SK-N-MC (cell line): ENCODE measurements at regions not wholly inside any gene's neighbourhood (a gene's known extent, or its start where the extent isn't known, plus 50 kb on each side); places are given as distances from the start of the nearest gene placed in this dataset.

Source experiments
- EZH2 ChIP-seq: fragments of 200-600 bp; sonication (generic); IDR thresholded peaks from one replicate; pipeline ENCODE4 v1.6.1; 2017; ENCODE audit warnings: antibody characterized with exemption
- FOXP2 ChIP-seq: optimal IDR thresholded peaks from 2 replicates; pipeline ENCODE3; 2011; ENCODE audit warnings: mild to moderate bottlenecking, moderate library complexity; ENCODE audit not compliant: insufficient read depth; ENCODE audit errors: extremely low read length, control extremely low read depth
- POLR2AphosphoS5 ChIP-seq: IDR thresholded peaks from 2 replicates; pipeline ENCODE4 v1.6.1; 2012; ENCODE audit warnings: mild to moderate bottlenecking, low read depth, low read length, borderline replicate concordance

DNA sequence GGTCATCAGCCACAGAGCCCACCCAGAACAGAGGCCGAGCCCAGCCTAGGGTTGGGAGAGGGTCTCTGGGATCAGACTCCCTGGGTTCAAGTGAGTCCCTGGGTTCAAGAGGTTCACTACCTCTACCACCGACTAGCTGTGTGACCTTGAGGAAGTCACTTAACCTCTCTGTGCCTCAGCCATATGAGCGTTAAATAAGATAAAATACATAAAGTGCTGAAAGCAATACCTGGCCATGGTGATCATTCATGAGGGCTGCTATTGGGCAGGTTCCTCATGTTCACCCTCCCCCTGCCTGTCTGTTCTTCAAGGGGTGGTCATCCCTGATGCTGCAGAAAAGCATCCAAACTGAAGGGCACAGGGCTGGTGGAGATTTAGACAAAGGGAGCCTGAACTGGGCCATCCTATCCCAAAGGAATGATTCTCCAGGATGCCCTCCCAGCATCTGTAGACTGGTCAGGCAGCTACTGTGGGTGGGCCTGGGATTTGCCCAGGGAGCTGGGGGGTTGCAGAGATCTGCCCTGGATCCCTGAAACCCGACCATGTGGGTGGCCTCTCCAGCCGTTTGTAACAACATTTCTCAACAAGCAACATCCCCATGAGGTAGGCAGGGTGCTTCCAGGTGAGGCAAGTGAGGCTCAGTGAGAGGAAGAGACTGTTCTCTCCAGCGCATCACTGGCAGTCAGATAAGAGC is 196.6 kb downstream of the MATN1 start:
- TF ChIP-seq EZH2 = no peak
- no peak for TF ChIP-seq POLR2AphosphoS5
- TF ChIP-seq FOXP2 = no peak
